ENCODE measurements at regions not wholly inside any gene's neighbourhood (a gene's known extent, or its start where the extent isn't known, plus 50 kb on each side); places are given as distances from the start of the nearest gene placed in this dataset.

- Histone ChIP-seq H3K27ac (no peak overlapping the region), H3K36me3 (no peaks in the 10 kb centered on the region), H3K4me3 (no peak overlapping the region), H3K27me3 (replicated peaks in 1 of 7) (no peaks in the 10 kb centered on the region), H3K9me3 (no peaks in the 10 kb centered on the region), H3K4me1 (no peaks in the 10 kb centered on the region)
- DNase-seq = no peak
- intact Hi-C loops (cut with DNase I; ENCODE audit: low total_unique reads) = no loop called here
- 65 to 83% (median 76%) methylated on average over 5 of the region's 5 CpGs for WGBS, 5 donors
- TF ChIP-seq, protein P1, sequence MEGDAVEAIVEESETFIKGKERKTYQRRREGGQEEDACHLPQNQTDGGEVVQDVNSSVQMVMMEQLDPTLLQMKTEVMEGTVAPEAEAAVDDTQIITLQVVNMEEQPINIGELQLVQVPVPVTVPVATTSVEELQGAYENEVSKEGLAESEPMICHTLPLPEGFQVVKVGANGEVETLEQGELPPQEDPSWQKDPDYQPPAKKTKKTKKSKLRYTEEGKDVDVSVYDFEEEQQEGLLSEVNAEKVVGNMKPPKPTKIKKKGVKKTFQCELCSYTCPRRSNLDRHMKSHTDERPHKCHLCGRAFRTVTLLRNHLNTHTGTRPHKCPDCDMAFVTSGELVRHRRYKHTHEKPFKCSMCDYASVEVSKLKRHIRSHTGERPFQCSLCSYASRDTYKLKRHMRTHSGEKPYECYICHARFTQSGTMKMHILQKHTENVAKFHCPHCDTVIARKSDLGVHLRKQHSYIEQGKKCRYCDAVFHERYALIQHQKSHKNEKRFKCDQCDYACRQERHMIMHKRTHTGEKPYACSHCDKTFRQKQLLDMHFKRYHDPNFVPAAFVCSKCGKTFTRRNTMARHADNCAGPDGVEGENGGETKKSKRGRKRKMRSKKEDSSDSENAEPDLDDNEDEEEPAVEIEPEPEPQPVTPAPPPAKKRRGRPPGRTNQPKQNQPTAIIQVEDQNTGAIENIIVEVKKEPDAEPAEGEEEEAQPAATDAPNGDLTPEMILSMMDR (IDR thresholded peaks at IDR 0.05 in 8 of 11, conservative IDR thresholded peaks at IDR 0.05 in 3 of 11) = no peak
- TF ChIP-seq POLR2AphosphoS5 (IDR thresholded peaks at IDR 0.05) (no peak), POLR2A (IDR thresholded peaks at IDR 0.05) (no peak)
Observed at GRCh38 chr3:34218706-34219385, 420.4 kb downstream of the PDCD6IP start.

DNA sequence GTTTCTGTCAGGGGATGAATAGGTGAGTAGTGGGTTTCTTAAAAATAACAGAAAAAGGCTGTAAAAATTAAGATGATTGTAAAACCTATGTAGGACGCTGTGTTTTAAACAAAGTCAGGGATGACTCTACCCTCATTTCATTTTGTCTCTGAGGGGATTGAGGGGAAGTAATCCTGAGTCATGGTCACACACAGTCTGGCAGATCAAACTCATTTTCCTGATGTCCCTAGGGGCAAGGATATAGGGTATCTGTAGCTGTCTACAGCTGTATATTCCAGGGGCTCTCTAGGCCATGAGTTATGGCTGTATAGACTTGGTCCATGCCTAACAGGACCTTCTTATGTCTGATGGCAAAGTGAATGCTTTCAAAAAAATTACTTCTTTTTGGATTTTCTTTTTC, 421.1 kb downstream of the PDCD6IP start:
- Histone ChIP-seq H3K4me1 (no peaks in the 10 kb centered on the region), H3K27ac (no peak overlapping the region), H3K4me3 (no peak overlapping the region), H3K9me3 (no peaks in the 10 kb centered on the region), H3K36me3 (no peaks in the 10 kb centered on the region), H3K27me3 (replicated peaks in 1 of 7) (no peaks in the 10 kb centered on the region)
- intact Hi-C loops (cut with DNase I; ENCODE audit: low total_unique reads) = no loop called here
- DNase-seq = no peak
- TF ChIP-seq POLR2A (IDR thresholded peaks at IDR 0.05) (no peak), POLR2AphosphoS5 (IDR thresholded peaks at IDR 0.05) (no peak)
- TF ChIP-seq, protein P1 (IDR thresholded peaks at IDR 0.05 in 8 of 11, conservative IDR thresholded peaks at IDR 0.05 in 3 of 11) = no peak
- WGBS, 5 donors = 83 to 88% (median 86%) methylated on average over 1 of the region's 1 CpG

DNA sequence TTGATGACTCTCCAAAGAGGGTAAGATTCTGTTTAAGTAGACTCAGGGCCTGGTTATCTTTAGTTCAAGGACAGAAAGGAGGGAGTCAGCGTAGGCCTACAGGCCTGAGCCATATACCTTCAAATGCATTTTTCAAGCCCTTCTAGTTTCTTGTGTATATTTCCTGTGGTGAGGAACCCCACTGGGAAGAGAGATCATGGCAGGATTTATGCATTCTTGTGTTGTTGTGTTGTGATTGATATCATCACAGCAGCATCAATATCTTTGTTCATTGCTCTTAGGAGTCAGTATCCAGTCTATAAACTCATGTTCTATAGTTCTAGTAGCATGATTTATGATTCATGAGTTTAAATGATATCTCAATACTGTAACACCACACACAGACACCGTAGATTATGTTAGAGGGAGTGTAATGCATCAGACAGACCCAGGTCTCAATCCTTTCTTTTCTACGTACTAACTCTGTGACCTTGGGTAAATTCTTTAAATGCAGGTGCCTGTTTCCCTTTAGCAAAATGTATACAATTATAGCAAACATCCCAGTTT, 427.5 kb downstream of the PDCD6IP start:
- DNase-seq = no peak

GRCh38 chr3:34229876-34230275, 431.4 kb downstream of the PDCD6IP start:
- intact Hi-C loops (cut with DNase I; ENCODE audit: low total_unique reads) = no loop called here

More for the DNA sequence above, 427.5 kb downstream of the PDCD6IP start:
- Histone ChIP-seq H3K27ac (no peak overlapping the region), H3K4me3 (no peak overlapping the region), H3K4me1 (no peaks in the 10 kb centered on the region), H3K9me3 (no peaks in the 10 kb centered on the region), H3K36me3 (no peaks in the 10 kb centered on the region), H3K27me3 (replicated peaks in 1 of 7) (no peaks in the 10 kb centered on the region)
- intact Hi-C loops (cut with DNase I; ENCODE audit: low total_unique reads) = no loop called here
- TF ChIP-seq POLR2AphosphoS5 (IDR thresholded peaks at IDR 0.05) = no peak
- TF ChIP-seq, protein P1 (IDR thresholded peaks at IDR 0.05 in 8 of 11, conservative IDR thresholded peaks at IDR 0.05 in 3 of 11) = no peak
- TF ChIP-seq POLR2A (IDR thresholded peaks at IDR 0.05) = no peak
- WGBS, 5 donors = 70 to 83% (median 73%) methylated on average over 3 of the region's 3 CpGs

More at GRCh38 chr3:34229876-34230275, 431.4 kb downstream of the PDCD6IP start:
- no peaks in the 10 kb centered on the region for H3K36me3 ChIP-seq
- WGBS, 5 donors = 82 to 89% (median 88%) methylated on average over 5 of the region's 5 CpGs
- no peaks in the 10 kb centered on the region for H3K4me1 ChIP-seq
- DNase-seq = no peak
- TF ChIP-seq, protein P1 (IDR thresholded peaks at IDR 0.05 in 8 of 11, conservative IDR thresholded peaks at IDR 0.05 in 3 of 11) = no peak
- TF ChIP-seq POLR2A (IDR thresholded peaks at IDR 0.05) (no peak), POLR2AphosphoS5 (IDR thresholded peaks at IDR 0.05) (no peak)
- no peak overlapping the region for H3K27ac ChIP-seq
- no peaks in the 10 kb centered on the region for H3K27me3 ChIP-seq (replicated peaks in 1 of 7)
- H3K9me3 ChIP-seq = no peaks in the 10 kb centered on the region
- no peak overlapping the region for H3K4me3 ChIP-seq

Data from spleen (tissue), 11 donors.